Liver (tissue), 3 donors: ENCODE measurements at regions not wholly inside any gene's neighbourhood (a gene's known extent, or its start where the extent isn't known, plus 50 kb on each side); places are given as distances from the start of the nearest gene placed in this dataset.

Experiments
- JUND ChIP-seq, 2 donors: IDR thresholded peaks; 2 replicates each; pipeline ENCODE4 v1.6.1; 2016; ENCODE audit warnings: antibody characterized with exemption in 2 of 2
- RAD21 ChIP-seq, 2 donors: IDR thresholded peaks; 2 replicates each; pipeline ENCODE4 v1.6.1; 2016; ENCODE audit warnings: antibody characterized with exemption in 2 of 2, mild to moderate bottlenecking in 2 of 2
- SP1 ChIP-seq: IDR thresholded peaks from 2 replicates; pipeline ENCODE4 v1.6.1; 2018; ENCODE audit warnings: antibody characterized with exemption, mild to moderate bottlenecking
- TAF1 ChIP-seq: conservative IDR thresholded peaks from 2 replicates; pipeline ENCODE4 v1.6.1; 2016; ENCODE audit warnings: antibody characterized with exemption, mild to moderate bottlenecking
- TF ChIP-seq, protein P1 (sequence below): fragments of 150-350 bp; IDR thresholded peaks from 2 replicates; pipeline ENCODE4 v1.5.1; 2017; ENCODE audit warnings: improper control_type of control experiment, low read depth, low read length; ENCODE audit not compliant: missing input control
- TF ChIP-seq, protein P2 (sequence below): IDR thresholded peaks from 2 replicates; pipeline ENCODE4 v1.6.1; 2016; ENCODE audit warnings: antibody characterized with exemption
- TF ChIP-seq, protein P3 (sequence below): IDR thresholded peaks from 2 replicates; pipeline ENCODE4 v1.6.1; 2016; ENCODE audit warnings: antibody characterized with exemption
- TF ChIP-seq, protein P4 (sequence below): IDR thresholded peaks from 2 replicates; pipeline ENCODE4 v1.6.1; 2016; ENCODE audit warnings: antibody characterized with exemption, mild to moderate bottlenecking
- donor health status: healthy.
- donor health status: healthy.

DNA sequence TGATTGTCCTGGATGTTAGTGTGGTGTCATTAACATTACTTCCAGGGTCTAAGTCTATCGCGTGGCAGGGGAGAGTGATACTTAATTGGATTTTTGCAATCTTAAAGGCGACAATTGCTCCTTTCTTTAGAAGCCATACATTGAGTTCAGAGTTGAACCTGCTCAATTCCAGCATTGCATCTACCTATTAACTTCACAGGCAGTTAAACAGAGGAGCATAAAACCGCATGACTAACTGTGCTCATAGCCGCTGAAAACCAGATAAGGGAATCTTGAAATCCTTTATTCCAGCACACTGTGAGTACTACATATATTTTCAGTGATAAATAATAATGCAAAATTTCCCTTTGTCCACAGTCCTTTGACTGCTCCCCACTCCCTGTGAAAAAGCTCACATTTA is 255.3 kb downstream of the STK31 start:
- TF ChIP-seq, protein P1, sequence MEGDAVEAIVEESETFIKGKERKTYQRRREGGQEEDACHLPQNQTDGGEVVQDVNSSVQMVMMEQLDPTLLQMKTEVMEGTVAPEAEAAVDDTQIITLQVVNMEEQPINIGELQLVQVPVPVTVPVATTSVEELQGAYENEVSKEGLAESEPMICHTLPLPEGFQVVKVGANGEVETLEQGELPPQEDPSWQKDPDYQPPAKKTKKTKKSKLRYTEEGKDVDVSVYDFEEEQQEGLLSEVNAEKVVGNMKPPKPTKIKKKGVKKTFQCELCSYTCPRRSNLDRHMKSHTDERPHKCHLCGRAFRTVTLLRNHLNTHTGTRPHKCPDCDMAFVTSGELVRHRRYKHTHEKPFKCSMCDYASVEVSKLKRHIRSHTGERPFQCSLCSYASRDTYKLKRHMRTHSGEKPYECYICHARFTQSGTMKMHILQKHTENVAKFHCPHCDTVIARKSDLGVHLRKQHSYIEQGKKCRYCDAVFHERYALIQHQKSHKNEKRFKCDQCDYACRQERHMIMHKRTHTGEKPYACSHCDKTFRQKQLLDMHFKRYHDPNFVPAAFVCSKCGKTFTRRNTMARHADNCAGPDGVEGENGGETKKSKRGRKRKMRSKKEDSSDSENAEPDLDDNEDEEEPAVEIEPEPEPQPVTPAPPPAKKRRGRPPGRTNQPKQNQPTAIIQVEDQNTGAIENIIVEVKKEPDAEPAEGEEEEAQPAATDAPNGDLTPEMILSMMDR, result no peak
- TF ChIP-seq, protein P2, sequence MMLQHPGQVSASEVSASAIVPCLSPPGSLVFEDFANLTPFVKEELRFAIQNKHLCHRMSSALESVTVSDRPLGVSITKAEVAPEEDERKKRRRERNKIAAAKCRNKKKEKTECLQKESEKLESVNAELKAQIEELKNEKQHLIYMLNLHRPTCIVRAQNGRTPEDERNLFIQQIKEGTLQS, result no peak
- TF ChIP-seq RAD21 (IDR thresholded peaks at IDR 0.05) (no peak), TAF1 (no peak), JUND (IDR thresholded peaks at IDR 0.05) (no peak), SP1 (no peak)
- TF ChIP-seq, protein P3, sequence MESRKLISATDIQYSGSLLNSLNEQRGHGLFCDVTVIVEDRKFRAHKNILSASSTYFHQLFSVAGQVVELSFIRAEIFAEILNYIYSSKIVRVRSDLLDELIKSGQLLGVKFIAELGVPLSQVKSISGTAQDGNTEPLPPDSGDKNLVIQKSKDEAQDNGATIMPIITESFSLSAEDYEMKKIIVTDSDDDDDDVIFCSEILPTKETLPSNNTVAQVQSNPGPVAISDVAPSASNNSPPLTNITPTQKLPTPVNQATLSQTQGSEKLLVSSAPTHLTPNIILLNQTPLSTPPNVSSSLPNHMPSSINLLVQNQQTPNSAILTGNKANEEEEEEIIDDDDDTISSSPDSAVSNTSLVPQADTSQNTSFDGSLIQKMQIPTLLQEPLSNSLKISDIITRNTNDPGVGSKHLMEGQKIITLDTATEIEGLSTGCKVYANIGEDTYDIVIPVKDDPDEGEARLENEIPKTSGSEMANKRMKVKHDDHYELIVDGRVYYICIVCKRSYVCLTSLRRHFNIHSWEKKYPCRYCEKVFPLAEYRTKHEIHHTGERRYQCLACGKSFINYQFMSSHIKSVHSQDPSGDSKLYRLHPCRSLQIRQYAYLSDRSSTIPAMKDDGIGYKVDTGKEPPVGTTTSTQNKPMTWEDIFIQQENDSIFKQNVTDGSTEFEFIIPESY, result no peak
- TF ChIP-seq, protein P4, sequence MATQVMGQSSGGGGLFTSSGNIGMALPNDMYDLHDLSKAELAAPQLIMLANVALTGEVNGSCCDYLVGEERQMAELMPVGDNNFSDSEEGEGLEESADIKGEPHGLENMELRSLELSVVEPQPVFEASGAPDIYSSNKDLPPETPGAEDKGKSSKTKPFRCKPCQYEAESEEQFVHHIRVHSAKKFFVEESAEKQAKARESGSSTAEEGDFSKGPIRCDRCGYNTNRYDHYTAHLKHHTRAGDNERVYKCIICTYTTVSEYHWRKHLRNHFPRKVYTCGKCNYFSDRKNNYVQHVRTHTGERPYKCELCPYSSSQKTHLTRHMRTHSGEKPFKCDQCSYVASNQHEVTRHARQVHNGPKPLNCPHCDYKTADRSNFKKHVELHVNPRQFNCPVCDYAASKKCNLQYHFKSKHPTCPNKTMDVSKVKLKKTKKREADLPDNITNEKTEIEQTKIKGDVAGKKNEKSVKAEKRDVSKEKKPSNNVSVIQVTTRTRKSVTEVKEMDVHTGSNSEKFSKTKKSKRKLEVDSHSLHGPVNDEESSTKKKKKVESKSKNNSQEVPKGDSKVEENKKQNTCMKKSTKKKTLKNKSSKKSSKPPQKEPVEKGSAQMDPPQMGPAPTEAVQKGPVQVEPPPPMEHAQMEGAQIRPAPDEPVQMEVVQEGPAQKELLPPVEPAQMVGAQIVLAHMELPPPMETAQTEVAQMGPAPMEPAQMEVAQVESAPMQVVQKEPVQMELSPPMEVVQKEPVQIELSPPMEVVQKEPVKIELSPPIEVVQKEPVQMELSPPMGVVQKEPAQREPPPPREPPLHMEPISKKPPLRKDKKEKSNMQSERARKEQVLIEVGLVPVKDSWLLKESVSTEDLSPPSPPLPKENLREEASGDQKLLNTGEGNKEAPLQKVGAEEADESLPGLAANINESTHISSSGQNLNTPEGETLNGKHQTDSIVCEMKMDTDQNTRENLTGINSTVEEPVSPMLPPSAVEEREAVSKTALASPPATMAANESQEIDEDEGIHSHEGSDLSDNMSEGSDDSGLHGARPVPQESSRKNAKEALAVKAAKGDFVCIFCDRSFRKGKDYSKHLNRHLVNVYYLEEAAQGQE, result no peak
